ENCODE measurements at regions not wholly inside any gene's neighbourhood (a gene's known extent, or its start where the extent isn't known, plus 50 kb on each side); places are given as distances from the start of the nearest gene placed in this dataset.
"Not testable (repeated sequence)": the region's sequence is repeated elsewhere in the genome, so short reads cannot be mapped to it uniquely, and the experiment has no call there.

GRCh38 chr20:19918965-19919329, 98.2 kb upstream of the NAA20 start:
- 15 to 30% (median 20%) methylated on average over 5 of the region's 5 CpGs for WGBS, 3 donors
- Histone ChIP-seq H3K36me3 (ENCODE audit: insufficient read depth in 1 of 2, low read depth in 1 of 2) (no peaks in the 10 kb centered on the region), H3K4me1 (peaks cover 57% of the 10 kb centered on the region), H3K9me3 (no peaks in the 10 kb centered on the region), H3K27ac (peak overlapping the region; percentile 36), H3K4me3 (no peak overlapping the region), H3K27me3 (ENCODE audit: insufficient read depth in 3 of 3, low read length in 2 of 3) (no peaks in the 10 kb centered on the region)
- ATAC-seq = no peak
- intact Hi-C loops (cut with DNase I) = no loop called here
- no peak for TF ChIP-seq CTCF (IDR thresholded peaks at IDR 0.05)
- no peak for DNase-seq

- H3K27me3 ChIP-seq (ENCODE audit: insufficient read depth in 3 of 3, low read length in 2 of 3) = no peaks in the 10 kb centered on the region
- H3K9me3 ChIP-seq = no peaks in the 10 kb centered on the region
- DNase-seq (no peak), ATAC-seq (no peak)
- intact Hi-C loops (cut with DNase I) = no loop called here
- 75 to 88% (median 78%) methylated on average over 14 of the region's 14 CpGs for WGBS, 3 donors
- H3K4me3 ChIP-seq = peak overlapping the region; percentile 54
- H3K4me1 ChIP-seq = peaks cover 54% of the 10 kb centered on the region
- H3K36me3 ChIP-seq (ENCODE audit: insufficient read depth in 1 of 2, low read depth in 1 of 2) = no peaks in the 10 kb centered on the region
- H3K27ac ChIP-seq = peak overlapping the region; percentile 91
- no peak for TF ChIP-seq CTCF (IDR thresholded peaks at IDR 0.05)
These were observed 96.6 kb upstream of the NAA20 start for GRCh38 chr20:19920381-19921138.

GRCh38 chr20:19921284-19921793, 95.8 kb upstream of the NAA20 start:
- WGBS, 3 donors = 14 to 22% (median 19%) methylated on average over 14 of the region's 14 CpGs
- H3K9me3 ChIP-seq = no peaks in the 10 kb centered on the region
- no peak for TF ChIP-seq CTCF (IDR thresholded peaks at IDR 0.05)
- no peaks in the 10 kb centered on the region for H3K27me3 ChIP-seq (ENCODE audit: insufficient read depth in 3 of 3, low read length in 2 of 3)
- peak overlapping the region; percentile 54 for H3K4me3 ChIP-seq
- intact Hi-C loops (cut with DNase I) = no loop called here
- DNase-seq (peak; percentile 21 to 56), ATAC-seq (peak; percentile 80 to 88 (median 86))
- peaks cover 53% of the 10 kb centered on the region for H3K4me1 ChIP-seq
- H3K27ac ChIP-seq = peak overlapping the region; percentile 91
- no peaks in the 10 kb centered on the region for H3K36me3 ChIP-seq (ENCODE audit: insufficient read depth in 1 of 2, low read depth in 1 of 2)

GRCh38 chr20:19921829-19922228, 95.3 kb upstream of the NAA20 start:
- H3K36me3 ChIP-seq (ENCODE audit: insufficient read depth in 1 of 2, low read depth in 1 of 2); H3K27me3 ChIP-seq (ENCODE audit: insufficient read depth in 3 of 3, low read length in 2 of 3); intact Hi-C loops (cut with DNase I); H3K9me3 ChIP-seq: not testable (repeated sequence)
- WGBS, 3 donors = 20 to 29% (median 23%) methylated on average over 9 of the region's 9 CpGs
- peak overlapping the region; percentile 54 for H3K4me3 ChIP-seq
- peak overlapping the region; percentile 91 for H3K27ac ChIP-seq
- DNase-seq (peak in 1 of 2 donors; percentile 63), ATAC-seq (peak; percentile 41 to 83 (median 72))
- H3K4me1 ChIP-seq = peaks cover 50% of the 10 kb centered on the region

- DNase-seq = no peak
- Histone ChIP-seq H3K36me3 (ENCODE audit: insufficient read depth in 1 of 2, low read depth in 1 of 2) (no peaks in the 10 kb centered on the region), H3K27ac (peak overlapping the region; percentile 91), H3K4me1 (peaks cover 48% of the 10 kb centered on the region), H3K4me3 (no peak overlapping the region), H3K27me3 (ENCODE audit: insufficient read depth in 3 of 3, low read length in 2 of 3) (no peaks in the 10 kb centered on the region), H3K9me3 (no peaks in the 10 kb centered on the region)
- WGBS, 3 donors = 54 to 63% (median 57%) methylated on average over 7 of the region's 7 CpGs
- intact Hi-C loops (cut with DNase I) = no loop called here
- ATAC-seq = no peak
- TF ChIP-seq CTCF (IDR thresholded peaks at IDR 0.05) = no peak
These were observed 94.4 kb upstream of the NAA20 start for GRCh38 chr20:19922716-19923115.

All from psoas muscle (tissue), 7 donors.